MV-4-11 (cell line): ENCODE measurements at regions not wholly inside any gene's neighbourhood (a gene's known extent, or its start where the extent isn't known, plus 50 kb on each side); places are given as distances from the start of the nearest gene placed in this dataset.
"Not testable (repeated sequence)": the region's sequence is repeated elsewhere in the genome, so short reads cannot be mapped to it uniquely, and the experiment has no call there.

Experiments used
- DNase-seq: peaks from one replicate; lab custom pipeline; 2025; lab: John Stamatoyannopoulos, UW

DNA sequence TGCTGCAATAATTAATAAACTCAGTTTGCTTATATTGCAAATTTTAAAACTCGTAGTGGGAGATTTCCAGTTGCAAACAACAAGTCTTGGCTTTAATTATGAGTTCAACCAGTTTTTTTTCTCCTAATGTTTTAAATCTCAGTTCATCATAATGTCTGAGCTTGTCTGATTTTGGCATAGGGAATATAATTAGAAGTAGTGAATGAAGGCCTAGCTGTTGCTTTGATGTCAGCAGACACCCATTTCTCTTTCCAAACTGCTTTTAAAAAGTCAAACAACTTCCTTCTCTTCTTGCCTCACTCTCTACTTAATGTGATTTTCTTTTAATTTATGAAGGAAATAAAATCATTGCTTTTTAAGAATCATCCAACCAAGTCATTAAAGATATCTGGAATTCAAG, 1462.1 kb downstream of the DPP10 start:
- no peak for DNase-seq

GRCh38 chr2:115908731-115909130, 1466.3 kb downstream of the DPP10 start:
- no peak for DNase-seq

DNA sequence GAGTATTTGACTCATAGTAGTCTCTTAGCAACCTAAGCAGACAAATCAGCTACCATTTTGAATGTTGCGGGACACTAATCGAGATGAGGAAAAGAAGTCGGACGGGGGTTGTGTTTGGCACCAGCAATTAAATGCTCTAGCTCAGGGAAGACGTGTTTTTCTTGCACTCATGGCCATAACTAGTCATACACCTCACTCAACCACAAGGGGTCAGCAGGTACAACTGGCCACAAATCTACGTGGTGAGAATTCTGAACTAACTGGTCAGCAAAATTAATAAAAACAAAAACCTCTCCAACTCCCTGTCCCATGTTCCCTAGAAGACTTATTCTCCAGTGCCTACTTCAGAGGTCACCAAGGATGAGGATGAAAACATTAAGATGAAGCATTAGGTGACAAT, 1467.8 kb downstream of the DPP10 start:
- no peak for DNase-seq

- DNase-seq, result no peak
Measured at GRCh38 chr2:115913921-115914320, 1471.5 kb downstream of the DPP10 start.

GRCh38 chr2:115921541-115921940, 1479.1 kb downstream of the DPP10 start:
- DNase-seq, result no peak

DNA sequence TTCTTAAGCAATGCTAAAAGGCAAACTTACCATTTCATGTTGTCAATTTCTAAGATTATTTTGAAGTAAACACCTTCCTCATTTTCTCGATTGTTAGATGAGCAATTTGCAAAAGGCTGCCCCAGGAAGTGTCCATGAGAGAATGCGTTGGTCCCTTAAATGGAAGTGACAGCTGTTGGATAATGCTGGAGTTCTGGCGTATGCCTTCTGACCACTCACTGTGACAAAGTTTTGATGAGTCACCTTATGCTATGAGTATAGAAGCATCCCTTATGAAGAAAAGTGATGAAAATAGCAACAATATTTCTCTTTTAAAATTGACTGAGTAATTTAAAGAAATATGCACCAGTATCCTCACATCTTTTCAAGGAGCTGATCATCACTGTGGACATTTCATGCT, 1497.5 kb downstream of the DPP10 start:
- DNase-seq, result no peak

DNA sequence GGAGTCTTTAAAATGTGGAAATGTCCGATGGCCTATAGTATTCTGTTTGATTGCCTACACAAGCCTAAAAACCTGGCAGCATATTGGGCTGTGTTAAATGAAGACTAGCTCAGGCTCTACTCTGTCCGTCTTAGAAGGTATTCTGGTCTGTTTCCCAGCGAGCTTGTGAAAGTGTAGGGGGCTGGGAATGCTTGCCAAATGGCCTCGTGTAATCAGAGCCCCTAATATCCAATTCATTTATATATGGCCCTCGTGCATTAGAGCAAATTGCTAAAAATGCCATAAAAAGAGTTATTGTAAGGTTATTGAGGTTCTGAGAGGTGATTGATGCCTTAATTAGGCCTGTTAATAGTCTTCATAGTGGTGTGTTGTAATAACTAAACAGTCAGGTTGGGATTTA, 1500.4 kb downstream of the DPP10 start:
- no peak for DNase-seq

- no peak for DNase-seq
Measured at GRCh38 chr2:115946341-115946740, 1503.9 kb downstream of the DPP10 start.

GRCh38 chr2:115946891-115947290, 1504.5 kb downstream of the DPP10 start:
- DNase-seq, result no peak

- no peak for DNase-seq
Measured at GRCh38 chr2:115976916-115977315, 1534.5 kb downstream of the DPP10 start.

DNA sequence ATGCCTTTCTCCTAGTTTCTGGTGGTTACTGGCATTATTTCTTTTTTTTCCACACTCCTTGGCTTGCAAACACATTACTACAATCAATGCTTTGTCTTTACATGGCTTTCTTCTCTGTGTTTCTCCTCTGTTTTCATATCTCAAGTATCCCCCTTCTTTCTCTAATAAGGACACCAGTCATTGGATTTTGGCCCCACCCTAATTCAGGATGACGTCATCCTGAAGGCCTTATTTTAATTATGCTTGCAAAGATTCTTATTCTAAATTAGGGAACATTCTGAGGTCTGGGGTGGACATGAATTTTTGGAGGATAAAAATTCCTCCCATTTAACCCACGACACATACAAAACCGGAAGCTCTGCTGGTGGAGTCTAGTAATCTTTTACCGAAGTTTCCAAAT, 1556.6 kb downstream of the DPP10 start:
- DNase-seq, result no peak

- DNase-seq, result no peak
Measured at GRCh38 chr2:116023026-116023425, 1580.6 kb downstream of the DPP10 start.

DNA sequence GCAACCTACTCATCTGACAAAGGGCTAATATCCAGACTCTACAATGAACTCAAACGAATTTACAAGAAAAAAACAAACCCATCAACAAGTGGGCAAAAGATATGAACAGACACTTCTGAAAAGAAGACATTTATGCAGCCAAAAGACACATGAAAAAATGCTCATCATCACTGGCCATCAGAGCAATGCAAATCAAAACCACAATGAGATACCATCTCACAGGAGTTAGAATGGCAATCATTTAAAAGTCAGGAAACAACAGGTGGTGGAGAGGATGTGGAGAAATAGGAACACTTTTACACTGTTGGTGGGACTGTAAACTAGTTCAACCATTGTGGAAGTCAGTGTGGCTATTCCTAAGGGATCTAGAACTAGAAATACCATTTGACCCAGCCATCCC, 1596.3 kb downstream of the DPP10 start:
- not testable (repeated sequence) for DNase-seq

GRCh38 chr2:116042530-116042929, 1600.1 kb downstream of the DPP10 start:
- no peak for DNase-seq

DNA sequence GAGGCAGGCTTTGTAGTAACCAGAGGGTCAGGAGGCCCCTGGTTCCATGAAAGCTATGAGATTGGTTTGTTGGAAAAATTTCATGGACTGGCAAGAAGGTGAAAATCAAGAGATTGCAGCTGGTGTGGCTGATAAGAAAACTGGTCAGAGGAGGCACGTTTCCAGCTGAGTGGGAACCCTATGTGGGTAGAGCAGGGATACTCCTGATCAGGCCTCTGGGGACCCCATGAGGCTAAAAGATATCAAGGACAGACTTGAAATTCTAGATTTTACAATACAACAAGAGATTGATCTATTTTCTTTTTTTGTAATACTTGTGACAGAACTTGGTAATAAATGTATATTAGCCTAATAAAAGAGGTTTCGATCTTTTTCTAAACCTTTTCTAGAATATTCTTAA, 1615.1 kb downstream of the DPP10 start:
- DNase-seq, result no peak

- no peak for DNase-seq
Measured at GRCh38 chr2:116061023-116061422, 1618.6 kb downstream of the DPP10 start.

DNA sequence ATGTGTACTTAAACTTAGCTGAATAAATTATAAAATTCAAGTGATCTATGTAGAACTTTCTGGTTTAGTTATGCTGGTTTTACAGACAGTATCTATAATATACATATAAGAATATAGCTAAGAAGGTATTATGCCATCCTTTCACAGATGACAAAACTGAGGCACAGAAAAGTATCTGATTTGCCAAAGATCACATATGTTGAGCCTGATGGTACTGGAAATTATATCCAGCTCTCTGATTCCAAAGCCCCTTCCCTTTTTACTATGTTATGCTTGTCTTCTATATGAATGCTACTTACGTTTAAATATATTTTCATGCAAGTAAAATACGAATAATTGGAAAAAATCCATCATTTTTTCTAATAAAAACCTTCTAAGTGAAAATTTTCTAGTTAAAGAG, 1631.3 kb downstream of the DPP10 start:
- DNase-seq, result no peak

DNA sequence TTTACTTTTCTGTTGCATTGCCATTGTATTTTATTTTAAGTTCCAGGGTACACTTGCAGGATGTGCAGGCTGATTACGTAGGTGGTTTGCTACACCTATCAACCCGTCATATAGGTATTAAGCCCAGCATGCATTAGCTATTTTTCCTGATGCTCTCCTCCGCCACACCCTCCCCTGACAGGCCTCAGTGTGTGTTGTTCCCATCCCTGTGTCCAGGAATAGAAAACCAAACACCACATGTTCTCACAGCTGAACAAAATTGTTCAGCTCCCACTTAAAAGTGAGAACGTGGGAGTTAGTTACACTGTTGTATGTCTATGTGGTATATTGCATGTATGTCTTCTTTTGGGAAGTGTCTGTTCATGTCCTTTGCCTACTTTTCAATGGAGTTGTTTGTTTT, 1631.7 kb downstream of the DPP10 start:
- DNase-seq, result no peak

- DNase-seq, result no peak
Measured at GRCh38 chr2:116088236-116088635, 1645.8 kb downstream of the DPP10 start.

DNA sequence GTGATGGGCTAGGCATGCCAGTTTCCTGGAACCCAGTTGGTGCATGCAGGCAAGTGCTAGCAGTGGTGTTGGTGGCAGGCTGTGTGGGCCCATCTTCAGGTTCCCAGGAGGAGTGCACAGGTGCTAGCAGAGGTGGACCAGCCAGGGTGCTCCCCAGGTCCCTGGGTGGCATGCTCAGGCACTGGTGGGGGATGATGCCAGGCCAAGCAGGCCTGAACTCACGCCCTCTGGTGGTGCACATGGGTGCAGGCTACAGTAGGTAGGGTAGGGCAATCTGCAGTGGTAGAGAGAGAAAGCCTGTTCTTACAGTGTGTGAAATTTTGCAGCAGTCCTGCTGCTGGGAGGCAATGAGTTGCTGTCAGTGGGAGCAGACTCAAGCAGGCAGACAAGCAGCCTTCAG, 1651.8 kb downstream of the DPP10 start:
- DNase-seq, result no peak

- no peak for DNase-seq
Measured at GRCh38 chr2:116095636-116096035, 1653.2 kb downstream of the DPP10 start.

- DNase-seq, result no peak
Measured at GRCh38 chr2:116098049-116098448, 1655.6 kb downstream of the DPP10 start.

DNA sequence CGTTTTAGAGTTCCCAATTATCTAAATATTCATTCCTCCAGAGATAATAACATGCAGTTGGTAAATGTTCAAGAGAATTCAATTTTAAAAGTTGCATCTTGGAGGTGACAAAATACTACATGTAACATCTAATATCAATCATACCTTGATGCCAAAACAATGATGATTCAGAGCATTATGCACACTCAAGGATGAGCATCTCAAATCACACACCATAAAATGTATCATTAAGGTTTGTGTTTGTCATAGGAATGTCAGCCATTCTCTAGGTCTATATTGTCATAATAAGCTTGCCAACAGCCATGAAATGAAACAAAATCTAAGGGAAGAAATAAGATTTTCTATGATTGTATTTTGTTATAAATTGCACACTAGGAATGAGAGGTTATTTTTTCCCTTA, 1667.0 kb downstream of the DPP10 start:
- DNase-seq, result no peak

DNA sequence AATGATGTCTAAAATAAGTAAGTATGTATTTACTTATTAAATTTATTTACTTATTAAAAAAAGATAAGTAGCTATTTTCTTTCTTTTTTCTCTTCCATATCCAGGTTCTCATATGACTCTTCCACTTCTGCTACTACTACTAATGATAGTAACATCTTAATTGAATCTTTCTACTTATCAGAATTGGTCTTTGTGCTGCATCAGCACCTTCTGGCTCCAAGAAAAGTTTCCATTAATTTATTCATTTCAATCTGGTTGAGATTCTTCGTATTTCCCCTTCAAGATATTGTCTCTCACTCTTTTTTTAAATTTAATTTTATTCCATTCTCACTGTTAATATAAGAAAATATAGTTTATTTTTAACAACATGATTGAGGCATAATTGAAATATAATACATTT, 1675.4 kb downstream of the DPP10 start:
- no peak for DNase-seq

- no peak for DNase-seq
Measured at GRCh38 chr2:116132833-116133232, 1681.7 kb upstream of the DDX18 start.
